Liver (tissue), 8 donors: ENCODE measurements at regions not wholly inside any gene's neighbourhood (a gene's known extent, or its start where the extent isn't known, plus 50 kb on each side); places are given as distances from the start of the nearest gene placed in this dataset.

Experiments used
- DNase-seq: peaks from one replicate; pipeline ENCODE4 v3.0.0-alpha.2; 2017; ENCODE audit warnings: low spot score
- H3K27ac ChIP-seq, 2 donors: one replicate each; pipeline ENCODE4 v1.7.0; 2013; ENCODE audit warnings: inconsistent platforms in 2 of 2, low read length in 2 of 2, control low read depth in 1 of 2, low read depth in 1 of 2, mild to moderate bottlenecking in 1 of 2
- H3K27me3 ChIP-seq, 4 donors: one replicate each; pipeline versions ENCODE4 v1.6.1 to v1.7.0; 2013; ENCODE audit warnings: low read length in 3 of 4, inconsistent platforms in 1 of 4, mild to moderate bottlenecking in 1 of 4, moderate library complexity in 1 of 4; ENCODE audit not compliant: control insufficient read depth in 4 of 4, insufficient read depth in 4 of 4
- H3K36me3 ChIP-seq, 4 donors: one replicate each; pipeline versions ENCODE4 v1.6.1 to v1.7.0; 2013; ENCODE audit warnings: low read length in 3 of 4, mild to moderate bottlenecking in 3 of 4, low read depth in 1 of 4, moderate library complexity in 1 of 4; ENCODE audit not compliant: control insufficient read depth in 4 of 4, insufficient read depth in 3 of 4
- H3K4me1 ChIP-seq, 4 donors: one replicate each; pipeline versions ENCODE4 v1.6.1 to v1.7.0; 2013; ENCODE audit warnings: low read length in 3 of 4, mild to moderate bottlenecking in 3 of 4, moderate library complexity in 1 of 4; ENCODE audit not compliant: control insufficient read depth in 4 of 4, insufficient read depth in 4 of 4
- H3K4me3 ChIP-seq, 3 donors: one replicate each; pipeline versions ENCODE4 v1.6.1 to v1.7.0; 2013; ENCODE audit warnings: low read length in 3 of 3, control low read depth in 1 of 3, low read depth in 1 of 3, mild to moderate bottlenecking in 1 of 3
- H3K9ac ChIP-seq, 2 donors: one replicate each; pipeline ENCODE4 v1.7.0; 2013; ENCODE audit warnings: low read length in 2 of 2, mild to moderate bottlenecking in 2 of 2, moderate library complexity in 2 of 2, control low read depth in 1 of 2, low read depth in 1 of 2
- H3K9me3 ChIP-seq, 4 donors: one replicate each; pipeline versions ENCODE4 v1.6.1 to v1.7.0; 2013; ENCODE audit warnings: low read length in 3 of 4; ENCODE audit not compliant: control insufficient read depth in 4 of 4
- ATF3 ChIP-seq: IDR thresholded peaks from 2 replicates; pipeline ENCODE4 v1.6.1; 2016; ENCODE audit warnings: antibody characterized with exemption
- CTCF ChIP-seq: fragments of 150-350 bp; IDR thresholded peaks from 2 replicates; pipeline ENCODE4 v1.5.1; 2017; ENCODE audit warnings: improper control_type of control experiment, low read depth, low read length; ENCODE audit not compliant: missing input control
- FOXA1 ChIP-seq: IDR thresholded peaks from 2 replicates; pipeline ENCODE4 v1.6.1; 2016; ENCODE audit warnings: antibody characterized with exemption
- FOXA2 ChIP-seq: IDR thresholded peaks from 2 replicates; pipeline ENCODE4 v1.6.1; 2016; ENCODE audit warnings: antibody characterized with exemption
- HNF4A ChIP-seq, 2 donors: conservative IDR thresholded peaks; 2 replicates each; pipeline ENCODE4 v1.6.1; 2016; ENCODE audit warnings: antibody characterized with exemption in 2 of 2, mild to moderate bottlenecking in 2 of 2
- HNF4G ChIP-seq: IDR thresholded peaks from 2 replicates; pipeline ENCODE4 v1.6.1; 2016; ENCODE audit warnings: antibody characterized with exemption
- JUND ChIP-seq, 2 donors: IDR thresholded peaks; 2 replicates each; pipeline ENCODE4 v1.6.1; 2016; ENCODE audit warnings: antibody characterized with exemption in 2 of 2
- MAX ChIP-seq: IDR thresholded peaks from 2 replicates; pipeline ENCODE4 v1.6.1; 2016; ENCODE audit warnings: antibody characterized with exemption
- NR2F2 ChIP-seq: IDR thresholded peaks from 2 replicates; pipeline ENCODE4 v1.6.1; 2016; ENCODE audit warnings: antibody characterized with exemption
- RAD21 ChIP-seq, 2 donors: IDR thresholded peaks; 2 replicates each; pipeline ENCODE4 v1.6.1; 2016; ENCODE audit warnings: antibody characterized with exemption in 2 of 2, mild to moderate bottlenecking in 2 of 2
- REST ChIP-seq: IDR thresholded peaks from 2 replicates; pipeline ENCODE4 v1.6.1; 2016; ENCODE audit warnings: antibody characterized with exemption, mild to moderate bottlenecking
- RXRA ChIP-seq, 2 donors: IDR thresholded peaks; 2 replicates each; pipeline ENCODE4 v1.6.1; 2017 to 2018; ENCODE audit warnings: antibody characterized with exemption in 2 of 2, mild to moderate bottlenecking in 1 of 2
- SP1 ChIP-seq: IDR thresholded peaks from 2 replicates; pipeline ENCODE4 v1.6.1; 2018; ENCODE audit warnings: antibody characterized with exemption, mild to moderate bottlenecking
- TAF1 ChIP-seq: conservative IDR thresholded peaks from 2 replicates; pipeline ENCODE4 v1.6.1; 2016; ENCODE audit warnings: antibody characterized with exemption, mild to moderate bottlenecking
- YY1 ChIP-seq: IDR thresholded peaks from 2 replicates; pipeline ENCODE4 v1.6.1; 2016; ENCODE audit warnings: antibody characterized with exemption, mild to moderate bottlenecking
- ZBTB33 ChIP-seq: IDR thresholded peaks from 2 replicates; pipeline ENCODE4 v1.6.1; 2016; ENCODE audit warnings: antibody characterized with exemption
- WGBS: extraction: QIAGEN DNeasy Blood & Tissue Kit; methylation state at CpG from one replicate; pipeline ENCODE4 v1.1.7; 2013; 5-methylcytosine and 5-hydroxymethylcytosine counted together
- donor health status: healthy.
- donor health status: healthy.
- donor health status: healthy.
- donor health status: healthy.
- donor health status: healthy.

- no peak for TF ChIP-seq MAX
- no peak for TF ChIP-seq FOXA1
Observed at GRCh38 chr18:29034113-29034856, 857.4 kb upstream of the CDH2 start (continued).

- 50% methylated on average over 1 of the region's 1 CpG for WGBS
- H3K9me3 ChIP-seq, result no peaks in the 10 kb centered on the region
- H3K36me3 ChIP-seq, result no peaks in the 10 kb centered on the region
- no peak for TF ChIP-seq FOXA1
- no peak for TF ChIP-seq RAD21 (IDR thresholded peaks at IDR 0.05)
- no peak for TF ChIP-seq CTCF
- no peak for TF ChIP-seq SP1
- TF ChIP-seq HNF4G, result no peak
- no peak for TF ChIP-seq ZBTB33
- TF ChIP-seq RXRA (IDR thresholded peaks at IDR 0.05), result no peak
- no peak for TF ChIP-seq HNF4A (conservative IDR thresholded peaks at IDR 0.05)
- TF ChIP-seq YY1, result no peak
- TF ChIP-seq TAF1, result no peak
- TF ChIP-seq FOXA2, result no peak
- TF ChIP-seq MAX, result no peak
- TF ChIP-seq ATF3, result no peak
- no peak overlapping the region for H3K27ac ChIP-seq
- H3K4me1 ChIP-seq, result no peaks in the 10 kb centered on the region
- no peak overlapping the region for H3K4me3 ChIP-seq
- no peak for DNase-seq
- H3K27me3 ChIP-seq, result no peaks in the 10 kb centered on the region
- H3K9ac ChIP-seq, result no peak overlapping the region
Observed at GRCh38 chr18:29028560-29028959, 851.6 kb upstream of the CDH2 start.

GRCh38 chr18:29018976-29019375 is 842.0 kb upstream of the CDH2 start:
- H3K9ac ChIP-seq, result no peak overlapping the region
- DNase-seq, result no peak
- no peaks in the 10 kb centered on the region for H3K4me1 ChIP-seq
- no peaks in the 10 kb centered on the region for H3K36me3 ChIP-seq
- no peak overlapping the region for H3K27ac ChIP-seq
- H3K9me3 ChIP-seq, result no peaks in the 10 kb centered on the region
- H3K27me3 ChIP-seq, result no peaks in the 10 kb centered on the region
- no peak overlapping the region for H3K4me3 ChIP-seq
- TF ChIP-seq FOXA1 (no peak), HNF4A (conservative IDR thresholded peaks at IDR 0.05) (no peak), REST (no peak), ZBTB33 (no peak), TAF1 (no peak), SP1 (no peak), JUND (IDR thresholded peaks at IDR 0.05) (no peak), RAD21 (IDR thresholded peaks at IDR 0.05) (no peak), RXRA (IDR thresholded peaks at IDR 0.05) (no peak), HNF4G (no peak), NR2F2 (no peak), ATF3 (no peak), CTCF (no peak)
